ENCODE measurements at regions not wholly inside any gene's neighbourhood (a gene's known extent, or its start where the extent isn't known, plus 50 kb on each side); places are given as distances from the start of the nearest gene placed in this dataset.
"Not testable (repeated sequence)": the region's sequence is repeated elsewhere in the genome, so short reads cannot be mapped to it uniquely, and the experiment has no call there.

- POLR2A ChIA-PET: no interaction called here
- DNase-seq (ENCODE audit: extremely low spot score): no peak
- CTCF ChIA-PET: no interaction called here
- no peak for TF ChIP-seq CTCF (IDR thresholded peaks at IDR 0.05; ENCODE audit: control extremely low read depth, extremely low read depth, low read depth, missing control alignments)
Measured at GRCh38 chr2:145800151-145801091, 1280.5 kb upstream of the ZEB2 start.

- no peak for TF ChIP-seq CTCF (IDR thresholded peaks at IDR 0.05; ENCODE audit: control extremely low read depth, extremely low read depth, low read depth, missing control alignments)
- DNase-seq (ENCODE audit: extremely low spot score): no peak
- CTCF ChIA-PET: no interaction called here
- POLR2A ChIA-PET: no interaction called here
Measured at GRCh38 chr2:145799595-145800108, 1279.7 kb upstream of the ZEB2 start.

- ChIA-PET POLR2A (no interaction called here), CTCF (no interaction called here)
- no peak for DNase-seq (ENCODE audit: extremely low spot score)
- no peak for TF ChIP-seq CTCF (IDR thresholded peaks at IDR 0.05; ENCODE audit: control extremely low read depth, extremely low read depth, low read depth, missing control alignments)
Measured at GRCh38 chr2:145798419-145798818, 1278.5 kb upstream of the ZEB2 start.

DNA sequence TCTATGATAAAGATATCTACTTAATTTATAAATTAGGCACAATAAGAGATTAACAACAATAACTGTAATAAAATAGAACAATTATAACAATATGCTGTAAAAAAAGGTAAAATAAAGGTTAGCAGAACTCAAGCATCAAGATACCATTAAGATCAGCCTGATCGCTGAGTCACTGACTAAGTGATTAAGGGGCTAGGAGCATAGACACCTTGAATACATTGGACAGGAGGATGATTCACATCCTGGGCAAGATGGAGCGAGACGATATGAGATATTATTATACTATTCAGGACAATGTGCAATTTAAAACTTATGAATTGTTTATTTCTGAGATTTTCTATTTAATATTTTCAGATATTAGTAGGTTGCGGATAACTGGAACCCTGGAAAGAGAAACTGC, 1277.8 kb upstream of the ZEB2 start:
- TF ChIP-seq CTCF (IDR thresholded peaks at IDR 0.05; ENCODE audit: control extremely low read depth, extremely low read depth, low read depth, missing control alignments): no peak
- ChIA-PET POLR2A (no interaction called here), CTCF (interaction anchor here (1.7 kb wide), 1 partner anchor 45 kb away, joined by 4 read pairs; no protein-coding TSS in a partner anchor)
- DNase-seq (ENCODE audit: extremely low spot score): no peak

DNA sequence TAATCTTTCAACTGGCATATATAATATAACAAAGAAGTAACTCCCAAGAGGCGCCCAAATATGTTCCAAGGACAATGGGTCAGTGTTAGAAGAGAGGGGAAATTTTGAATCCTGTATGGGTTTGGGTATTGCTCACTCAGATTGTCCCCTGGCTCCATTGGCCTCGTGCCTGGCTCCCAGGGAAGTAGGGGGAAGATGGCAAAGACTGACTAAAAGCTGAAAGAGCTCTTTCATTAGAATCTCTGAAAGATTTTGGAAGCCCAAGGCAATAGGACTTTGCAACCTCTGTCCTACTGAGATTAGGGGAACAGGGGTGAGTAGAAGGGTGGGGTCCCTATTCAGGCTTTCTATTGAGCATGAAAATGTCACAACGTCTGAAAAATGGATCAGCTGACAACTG, 1272.8 kb upstream of the ZEB2 start:
- no peak for DNase-seq (ENCODE audit: extremely low spot score)
- TF ChIP-seq CTCF (IDR thresholded peaks at IDR 0.05; ENCODE audit: control extremely low read depth, extremely low read depth, low read depth, missing control alignments): no peak
- CTCF ChIA-PET: interaction anchor here (1.8 kb wide), 1 partner anchor 15 kb away, joined by 4 read pairs; no protein-coding TSS in a partner anchor
- POLR2A ChIA-PET: no interaction called here

DNA sequence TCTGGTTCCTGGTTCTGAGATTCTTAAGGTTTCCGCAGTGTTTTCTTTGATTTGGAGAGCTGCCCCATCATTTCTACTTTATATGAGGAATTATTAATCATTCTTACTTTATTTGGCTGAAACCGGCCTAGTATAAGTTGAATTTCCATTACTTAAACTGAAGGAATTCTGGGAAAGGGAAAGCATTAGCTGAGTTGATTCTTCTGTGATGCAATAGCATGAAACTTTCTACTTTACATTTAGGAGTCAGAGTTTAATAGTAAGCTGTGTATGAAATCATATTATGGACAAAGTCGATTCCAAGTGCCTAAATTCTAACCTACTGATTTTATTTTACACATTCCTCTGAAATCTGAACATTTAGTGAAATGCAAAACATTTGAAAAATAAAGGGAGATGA, 1269.7 kb upstream of the ZEB2 start:
- ChIA-PET POLR2A (no interaction called here), CTCF (interaction anchor here (1.6 kb wide), 1 partner anchor 15 kb away, joined by 3 read pairs; no protein-coding TSS in a partner anchor)

GRCh38 chr2:145787597-145788361, 1267.9 kb upstream of the ZEB2 start:
- POLR2A ChIA-PET; DNase-seq (ENCODE audit: extremely low spot score); CTCF ChIA-PET: not testable (repeated sequence)

More for the DNA sequence above, 1269.7 kb upstream of the ZEB2 start:
- no peak for DNase-seq (ENCODE audit: extremely low spot score)
- TF ChIP-seq CTCF (IDR thresholded peaks at IDR 0.05; ENCODE audit: control extremely low read depth, extremely low read depth, low read depth, missing control alignments): no peak

GRCh38 chr2:145782607-145783006, 1262.7 kb upstream of the ZEB2 start:
- POLR2A ChIA-PET; CTCF ChIA-PET; DNase-seq (ENCODE audit: extremely low spot score): not testable (repeated sequence)
